Globus pallidus (tissue), 1 donor: ENCODE measurements at regions not wholly inside any gene's neighbourhood (a gene's known extent, or its start where the extent isn't known, plus 50 kb on each side); places are given as distances from the start of the nearest gene placed in this dataset.
"Not testable (repeated sequence)": the region's sequence is repeated elsewhere in the genome, so short reads cannot be mapped to it uniquely, and the experiment has no call there.

ENCODE experiments used
- DNase-seq: peaks from one replicate; pipeline ENCODE4 v3.0.0-alpha.2; 2015; ENCODE audit warnings: low spot score

DNA sequence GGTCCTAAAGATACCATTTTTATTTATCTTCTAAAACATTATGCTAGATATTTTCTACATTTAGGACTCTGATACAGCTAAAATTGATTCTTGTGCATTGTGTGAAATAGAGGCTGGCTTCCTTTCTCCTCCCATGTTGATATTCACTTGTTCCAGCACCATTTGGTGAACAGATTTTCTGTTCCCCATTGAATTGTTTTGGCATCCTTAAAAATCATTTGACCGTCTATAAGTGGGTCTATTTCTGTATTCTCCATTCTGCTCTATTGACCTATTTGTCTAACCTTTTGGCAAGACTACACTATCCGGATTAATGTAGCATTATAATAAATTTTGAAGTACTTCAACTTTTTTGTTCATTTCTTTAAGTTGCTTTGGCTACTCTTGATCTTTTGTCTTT is 2689.2 kb downstream of the PCDH9 start:
- DNase-seq: no peak

DNA sequence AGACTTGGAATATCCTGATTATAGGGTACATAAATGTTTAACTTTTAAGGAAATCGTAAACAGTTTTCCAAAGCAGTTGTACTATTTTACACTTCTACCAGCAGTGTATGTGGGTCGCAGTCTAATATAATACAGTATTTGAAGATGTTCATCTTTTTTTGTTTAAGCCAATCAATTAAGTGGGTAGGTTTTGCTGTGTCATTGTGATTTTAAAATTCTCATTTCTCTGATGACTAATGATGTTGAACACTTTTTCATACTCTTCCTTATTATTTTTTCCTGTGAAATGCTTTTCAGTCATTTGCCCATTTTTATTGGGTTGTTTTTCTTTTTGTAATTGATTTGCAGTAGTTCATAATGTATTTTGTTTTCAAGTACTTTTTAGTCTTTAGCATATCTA is 2689.7 kb downstream of the PCDH9 start:
- DNase-seq: no peak

DNA sequence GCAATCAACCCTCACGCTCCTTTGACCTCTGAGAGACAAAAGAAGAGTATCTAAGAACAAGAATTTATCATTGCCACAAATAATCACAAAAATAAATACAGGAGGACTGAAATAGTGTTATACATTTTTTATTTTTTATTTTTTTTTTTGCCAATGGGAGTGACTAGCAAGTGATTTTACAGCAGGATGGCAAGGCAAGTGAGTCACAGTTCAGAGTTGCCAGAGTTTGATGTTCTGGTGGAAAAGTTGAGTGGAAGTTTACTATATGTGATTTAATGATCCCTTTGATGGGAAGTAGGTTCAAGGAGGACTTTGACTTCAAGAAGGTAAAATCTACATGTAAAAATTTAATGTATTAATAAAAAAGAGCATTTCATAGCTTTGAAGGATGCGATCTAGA is 2691.4 kb downstream of the PCDH9 start:
- DNase-seq: no peak

GRCh38 chr13:64534302-64534701 is 2695.8 kb downstream of the PCDH9 start:
- no peak for DNase-seq

- DNase-seq: no peak
These were observed 2698.7 kb downstream of the PCDH9 start for GRCh38 chr13:64531400-64531799.

DNA sequence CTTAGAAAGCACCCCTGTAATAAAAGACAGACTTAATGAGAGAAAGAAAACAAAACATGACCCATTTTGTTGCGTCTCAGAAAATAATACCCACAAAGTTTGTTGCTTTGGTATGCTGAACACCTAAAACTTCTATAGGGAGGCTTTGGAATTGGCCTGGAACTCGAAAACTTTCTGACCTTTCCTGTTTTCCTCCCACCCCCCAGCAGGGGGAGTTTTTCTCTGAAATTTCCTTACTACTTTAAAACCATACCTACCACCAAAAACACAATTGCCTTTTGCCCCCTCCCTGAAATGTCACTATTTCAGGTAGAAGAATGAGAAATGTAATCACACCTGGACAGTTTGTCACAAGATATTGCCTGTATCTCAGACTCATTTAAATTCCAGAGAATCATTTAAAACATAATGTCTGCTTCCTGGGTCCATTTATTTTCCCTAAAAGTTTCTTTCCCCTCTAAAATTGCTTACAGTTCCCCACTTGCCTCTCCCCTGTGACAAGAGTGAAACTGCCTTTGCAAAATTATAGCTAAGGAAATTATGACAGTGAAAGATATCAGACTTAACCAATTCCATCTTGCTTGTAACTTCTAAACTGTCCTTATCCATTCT is 2700.2 kb downstream of the PCDH9 start:
- DNase-seq: no peak

- no peak for DNase-seq
These were observed 2701.3 kb downstream of the PCDH9 start for GRCh38 chr13:64528838-64529237.

GRCh38 chr13:64527561-64527960 is 2702.6 kb downstream of the PCDH9 start:
- no peak for DNase-seq

DNA sequence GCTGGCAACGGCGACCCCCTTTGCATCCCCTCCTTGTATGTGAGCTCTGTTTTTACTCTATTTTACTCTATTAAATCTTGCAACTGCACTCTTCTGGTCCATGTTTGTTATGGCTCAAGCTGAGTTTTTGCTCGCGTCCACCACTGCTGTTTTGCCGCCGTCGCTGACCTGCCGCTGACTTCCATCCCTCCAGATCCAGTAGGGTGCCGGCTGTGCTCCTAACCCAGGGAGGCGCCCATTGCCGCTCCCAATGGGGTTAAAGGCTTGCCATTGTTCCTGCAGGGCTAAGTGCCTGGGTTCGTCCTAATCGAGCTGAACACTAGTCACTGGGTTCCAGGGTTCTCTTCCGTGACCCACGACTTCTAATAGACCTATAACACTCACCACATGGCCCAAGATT is 2704.4 kb downstream of the PCDH9 start:
- DNase-seq: no peak

- no peak for DNase-seq
These were observed 2719.4 kb downstream of the PCDH9 start for GRCh38 chr13:64510747-64511146.

DNA sequence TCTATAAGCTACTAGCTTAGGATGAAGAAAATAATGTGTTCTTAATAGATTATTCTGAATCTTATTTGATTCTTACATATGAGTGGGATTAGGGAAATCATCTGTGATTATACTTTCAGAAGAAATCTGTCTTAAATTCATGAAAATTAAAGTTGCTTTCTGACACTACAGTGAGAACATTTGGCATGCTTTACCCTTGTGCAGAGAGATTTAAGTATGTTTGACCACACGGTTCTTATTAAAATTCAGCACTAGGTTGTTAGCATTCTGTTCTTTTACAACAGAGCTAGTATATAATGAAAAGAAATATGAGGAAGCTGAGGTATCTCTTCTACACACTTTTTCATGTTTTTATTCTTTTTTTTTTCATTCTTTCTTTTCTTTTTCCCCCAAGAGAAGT is 2723.9 kb downstream of the PCDH9 start:
- no peak for DNase-seq

DNA sequence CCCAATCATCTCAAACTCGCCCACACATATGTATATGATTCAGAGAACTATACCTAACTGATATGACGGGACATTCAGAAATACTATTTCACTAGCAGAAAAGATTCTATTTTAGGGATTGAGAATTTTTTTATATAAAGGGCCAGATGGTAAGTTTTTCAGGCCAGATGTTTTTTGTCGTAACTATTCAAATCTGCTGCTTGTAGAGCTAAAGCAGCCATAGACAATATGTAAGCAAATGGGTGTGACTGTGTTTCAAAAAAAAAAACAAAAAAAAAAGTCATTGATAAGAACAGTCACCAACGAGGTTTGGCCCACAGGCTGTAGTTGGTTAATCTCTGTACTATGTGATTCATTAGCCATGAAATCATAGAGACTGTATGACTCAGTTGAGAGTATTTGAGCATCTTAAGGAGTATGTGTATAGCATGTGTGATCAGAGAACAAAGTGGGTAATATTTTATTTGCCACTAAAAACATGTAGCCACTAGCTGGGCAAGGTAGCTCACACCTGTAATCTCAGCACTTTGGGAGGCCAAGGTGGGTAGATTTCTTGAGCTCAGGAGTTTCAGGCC is 2724.7 kb downstream of the PCDH9 start:
- DNase-seq: no peak

GRCh38 chr13:64488731-64489130 is 2741.4 kb downstream of the PCDH9 start:
- DNase-seq: no peak

DNA sequence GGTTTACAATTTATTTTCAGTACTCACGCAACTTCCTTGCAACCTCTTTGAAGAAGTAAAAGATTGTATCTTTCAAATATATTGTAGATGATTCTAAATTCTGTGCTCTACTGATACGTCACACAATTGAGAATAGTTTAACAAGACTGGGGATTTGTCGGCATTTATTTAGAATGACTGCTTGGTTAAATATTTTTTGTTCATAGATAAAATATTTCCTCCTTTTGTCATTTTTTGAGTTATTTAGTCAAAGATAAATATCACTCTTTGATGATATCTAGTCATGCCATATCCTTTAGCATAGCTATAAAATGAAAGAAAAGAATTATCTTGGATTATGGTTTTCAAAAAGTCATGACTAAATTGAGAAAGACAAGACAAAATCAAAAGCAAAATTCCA is 2747.8 kb downstream of the PCDH9 start:
- no peak for DNase-seq

DNA sequence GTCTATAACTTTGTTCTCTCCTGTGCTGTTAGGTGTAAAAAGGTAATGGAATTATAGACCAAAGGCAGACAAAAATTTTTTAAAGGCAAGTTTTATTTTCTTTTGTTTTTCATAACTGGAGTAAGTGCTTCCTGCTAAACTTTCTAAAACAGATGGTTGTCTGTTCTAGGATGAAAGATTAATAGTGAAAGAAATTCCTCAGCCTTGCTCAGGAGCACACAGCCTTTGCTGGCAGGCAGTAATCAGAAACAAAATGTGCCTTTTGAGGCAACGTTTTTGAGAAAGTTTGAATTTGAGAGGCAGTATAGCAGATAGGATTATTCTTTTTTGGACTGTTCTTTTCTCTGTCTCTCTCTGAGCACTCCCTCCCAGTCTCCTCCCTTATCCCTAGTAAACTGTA is 2749.5 kb downstream of the PCDH9 start:
- DNase-seq: no peak

DNA sequence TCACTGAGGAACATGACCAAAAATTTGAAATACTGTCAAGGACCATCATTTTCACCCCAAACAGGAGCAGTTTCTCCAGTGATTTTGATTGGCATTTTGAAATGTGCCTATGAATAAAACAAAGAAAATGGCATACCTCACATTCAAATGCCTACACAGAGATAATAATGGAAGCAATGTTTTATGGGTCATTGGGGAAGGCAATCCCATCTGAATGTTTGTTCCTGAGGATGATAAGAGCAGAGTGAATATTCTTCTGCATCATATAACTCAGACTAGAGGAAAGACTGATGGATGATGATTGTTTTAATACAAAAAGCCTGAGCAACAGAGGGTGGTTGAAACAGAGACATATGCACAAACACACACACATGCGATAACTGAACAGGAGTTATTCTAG is 2749.9 kb downstream of the PCDH9 start:
- DNase-seq: no peak

- no peak for DNase-seq
These were observed 2753.0 kb downstream of the PCDH9 start for GRCh38 chr13:64477146-64477545.

DNA sequence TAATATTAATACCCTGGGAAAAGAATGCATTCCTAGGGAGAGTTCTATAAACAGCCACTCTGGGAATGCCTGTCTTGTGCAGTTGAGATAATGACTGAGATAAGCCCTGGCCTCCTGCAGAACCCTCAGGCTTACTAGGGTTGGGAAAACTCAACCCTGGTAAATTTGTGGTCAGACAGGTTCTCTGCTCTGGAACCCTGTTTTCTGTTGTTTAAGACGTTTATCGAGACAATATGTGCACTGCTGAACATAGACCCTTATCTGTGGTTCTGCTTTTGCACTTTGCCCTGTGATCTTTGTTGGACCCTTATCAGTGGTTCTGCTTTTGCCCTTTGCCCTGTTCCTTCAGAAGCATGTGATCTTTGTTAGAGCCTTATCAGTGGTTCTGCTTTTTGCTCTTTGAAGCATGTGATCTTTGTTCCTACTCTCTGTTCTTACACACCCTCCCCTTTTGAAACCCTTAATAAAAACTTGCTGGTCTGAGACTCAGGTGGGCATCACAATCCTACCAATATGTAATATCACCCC is 2754.0 kb downstream of the PCDH9 start:
- DNase-seq: not testable (repeated sequence)

GRCh38 chr13:64471916-64472315 is 2758.2 kb downstream of the PCDH9 start:
- no peak for DNase-seq

DNA sequence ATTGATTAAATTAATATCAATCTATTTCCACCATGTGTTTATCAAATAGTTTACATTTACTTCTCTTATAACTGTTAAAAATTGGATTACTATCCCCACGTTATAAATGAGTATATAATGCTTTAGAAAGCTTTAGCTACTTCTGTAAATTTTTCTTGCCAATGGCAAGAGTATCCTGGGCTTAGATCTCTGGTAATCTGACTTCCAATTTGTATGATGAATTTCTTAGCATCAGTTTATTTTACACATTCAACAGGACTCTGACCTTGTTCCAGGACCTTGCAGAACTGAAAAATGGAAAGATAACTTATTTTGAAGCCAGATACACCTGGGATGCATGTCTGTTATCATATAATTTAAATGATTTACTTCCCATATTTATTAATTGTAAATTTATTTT is 2759.4 kb downstream of the PCDH9 start:
- DNase-seq: no peak

DNA sequence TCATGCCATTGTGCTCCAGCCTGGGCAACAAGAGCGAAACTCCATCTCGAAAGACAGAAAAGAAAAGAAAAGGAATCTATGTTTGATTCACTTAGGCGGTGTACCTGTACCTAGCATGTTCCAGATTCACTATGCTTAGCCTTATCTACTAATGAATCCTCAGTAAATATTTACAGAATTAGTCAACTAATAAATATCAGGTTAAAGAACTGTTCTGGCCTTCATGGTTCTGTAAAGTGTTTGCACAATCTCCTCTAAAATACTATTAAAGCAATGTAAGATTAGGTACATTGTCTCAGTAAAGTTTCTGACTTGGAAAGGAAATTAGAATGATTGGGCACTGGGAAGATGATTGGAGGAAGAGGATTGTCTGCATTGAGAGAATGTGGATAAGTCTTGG is 2770.4 kb downstream of the PCDH9 start:
- no peak for DNase-seq

DNA sequence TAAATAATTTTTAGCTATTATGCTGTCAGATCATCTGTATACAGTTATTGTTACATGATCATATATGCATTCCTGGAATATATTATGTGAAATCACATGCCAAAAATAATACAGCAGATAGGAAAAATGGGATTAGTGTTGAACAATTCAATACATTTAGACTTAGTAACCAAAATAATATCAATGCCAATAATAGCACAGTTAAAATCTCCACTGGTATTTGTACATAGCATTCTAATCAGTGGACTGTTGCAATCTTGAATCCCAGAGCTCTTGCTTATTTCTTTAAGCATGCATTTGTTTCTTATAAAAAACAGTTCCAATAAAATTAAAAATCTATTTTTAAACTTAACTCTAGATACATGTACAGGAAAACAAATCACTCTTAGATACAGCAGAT is 2772.2 kb downstream of the PCDH9 start:
- DNase-seq: no peak

- DNase-seq: no peak
These were observed 2775.0 kb downstream of the PCDH9 start for GRCh38 chr13:64455124-64455523.

GRCh38 chr13:64453831-64454230 is 2776.3 kb downstream of the PCDH9 start:
- DNase-seq: no peak
